ENCODE measurements at regions not wholly inside any gene's neighbourhood (a gene's known extent, or its start where the extent isn't known, plus 50 kb on each side); places are given as distances from the start of the nearest gene placed in this dataset.

DNA sequence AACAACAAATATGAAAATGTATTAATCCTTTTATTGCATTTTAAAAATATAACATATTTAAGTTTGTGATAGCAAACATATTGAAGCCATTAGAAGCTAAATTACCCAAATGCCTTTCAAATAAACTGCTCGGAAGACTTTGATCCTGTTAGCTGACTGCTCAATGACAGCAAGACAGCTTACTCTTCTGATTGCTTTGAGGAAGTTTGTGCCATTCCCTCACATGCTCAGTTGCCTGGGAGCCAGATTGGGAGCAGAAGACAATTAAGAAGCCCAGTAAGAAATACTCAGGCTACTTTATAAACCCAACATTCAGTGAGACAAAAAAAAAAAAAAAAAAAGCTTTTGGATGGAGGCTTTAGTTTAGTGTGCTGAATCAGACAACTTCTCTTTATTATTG is 407.1 kb upstream of the SOX11 start:
- intact Hi-C loops (cut with DNase I; ENCODE audit: low total_unique reads): no loop called here
- H3K9me3 ChIP-seq: no peaks in the 10 kb centered on the region
- no peak overlapping the region for H3K27ac ChIP-seq
- TF ChIP-seq, protein P1, sequence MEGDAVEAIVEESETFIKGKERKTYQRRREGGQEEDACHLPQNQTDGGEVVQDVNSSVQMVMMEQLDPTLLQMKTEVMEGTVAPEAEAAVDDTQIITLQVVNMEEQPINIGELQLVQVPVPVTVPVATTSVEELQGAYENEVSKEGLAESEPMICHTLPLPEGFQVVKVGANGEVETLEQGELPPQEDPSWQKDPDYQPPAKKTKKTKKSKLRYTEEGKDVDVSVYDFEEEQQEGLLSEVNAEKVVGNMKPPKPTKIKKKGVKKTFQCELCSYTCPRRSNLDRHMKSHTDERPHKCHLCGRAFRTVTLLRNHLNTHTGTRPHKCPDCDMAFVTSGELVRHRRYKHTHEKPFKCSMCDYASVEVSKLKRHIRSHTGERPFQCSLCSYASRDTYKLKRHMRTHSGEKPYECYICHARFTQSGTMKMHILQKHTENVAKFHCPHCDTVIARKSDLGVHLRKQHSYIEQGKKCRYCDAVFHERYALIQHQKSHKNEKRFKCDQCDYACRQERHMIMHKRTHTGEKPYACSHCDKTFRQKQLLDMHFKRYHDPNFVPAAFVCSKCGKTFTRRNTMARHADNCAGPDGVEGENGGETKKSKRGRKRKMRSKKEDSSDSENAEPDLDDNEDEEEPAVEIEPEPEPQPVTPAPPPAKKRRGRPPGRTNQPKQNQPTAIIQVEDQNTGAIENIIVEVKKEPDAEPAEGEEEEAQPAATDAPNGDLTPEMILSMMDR (IDR thresholded peaks at IDR 0.05): no peak
- no peak for DNase-seq
- H3K27me3 ChIP-seq: no peaks in the 10 kb centered on the region
- no peaks in the 10 kb centered on the region for H3K4me1 ChIP-seq
- H3K4me3 ChIP-seq: no peak overlapping the region
- no peaks in the 10 kb centered on the region for H3K36me3 ChIP-seq

DNA sequence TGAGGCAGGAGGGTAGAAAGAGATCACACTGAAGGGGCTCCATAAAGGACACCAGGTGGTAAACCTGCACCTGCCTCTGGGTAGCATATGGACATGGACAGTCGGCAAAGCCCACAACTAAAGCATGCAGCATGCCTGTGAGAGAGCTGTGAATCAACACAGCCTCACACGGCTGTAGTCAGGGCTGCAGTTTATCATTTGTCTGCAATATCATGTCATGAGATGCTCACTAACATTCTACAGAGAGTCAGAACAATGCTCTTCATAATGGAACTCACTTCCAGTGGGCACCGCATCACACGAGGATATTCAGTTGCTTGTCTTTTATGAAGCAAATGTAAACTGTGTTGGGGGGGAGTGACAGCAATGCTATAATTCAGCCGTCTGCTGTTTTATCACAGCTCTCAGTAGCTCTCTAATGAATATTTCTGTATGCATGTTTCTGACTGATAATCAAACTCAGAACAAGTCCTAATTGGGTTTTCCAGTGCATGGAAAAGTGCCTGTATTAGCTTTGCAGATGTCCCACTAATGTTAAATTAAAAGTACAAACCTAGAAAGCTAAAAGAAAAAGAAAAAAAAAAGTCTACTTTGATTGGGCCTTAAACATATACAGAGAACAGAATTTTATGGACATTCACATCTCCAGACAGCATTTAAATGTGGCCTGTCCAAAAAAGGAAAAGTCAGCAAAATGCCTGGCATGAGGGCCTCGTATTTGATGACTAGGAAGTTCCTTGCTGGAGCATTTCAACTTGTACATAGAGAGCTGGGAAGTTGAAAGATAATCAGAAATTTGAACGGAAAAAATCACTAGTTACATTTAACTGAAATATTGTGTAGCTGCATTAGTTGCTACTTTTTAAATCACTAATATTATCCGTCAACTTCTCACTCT is 406.1 kb upstream of the SOX11 start:
- TF ChIP-seq, protein P1 (IDR thresholded peaks at IDR 0.05): no peak
- H3K27me3 ChIP-seq: no peaks in the 10 kb centered on the region
- H3K27ac ChIP-seq: no peak overlapping the region
- no peak for DNase-seq
- H3K36me3 ChIP-seq: no peaks in the 10 kb centered on the region
- H3K4me1 ChIP-seq: no peaks in the 10 kb centered on the region
- intact Hi-C loops (cut with DNase I; ENCODE audit: low total_unique reads): no loop called here
- no peaks in the 10 kb centered on the region for H3K9me3 ChIP-seq
- H3K4me3 ChIP-seq: no peak overlapping the region

DNA sequence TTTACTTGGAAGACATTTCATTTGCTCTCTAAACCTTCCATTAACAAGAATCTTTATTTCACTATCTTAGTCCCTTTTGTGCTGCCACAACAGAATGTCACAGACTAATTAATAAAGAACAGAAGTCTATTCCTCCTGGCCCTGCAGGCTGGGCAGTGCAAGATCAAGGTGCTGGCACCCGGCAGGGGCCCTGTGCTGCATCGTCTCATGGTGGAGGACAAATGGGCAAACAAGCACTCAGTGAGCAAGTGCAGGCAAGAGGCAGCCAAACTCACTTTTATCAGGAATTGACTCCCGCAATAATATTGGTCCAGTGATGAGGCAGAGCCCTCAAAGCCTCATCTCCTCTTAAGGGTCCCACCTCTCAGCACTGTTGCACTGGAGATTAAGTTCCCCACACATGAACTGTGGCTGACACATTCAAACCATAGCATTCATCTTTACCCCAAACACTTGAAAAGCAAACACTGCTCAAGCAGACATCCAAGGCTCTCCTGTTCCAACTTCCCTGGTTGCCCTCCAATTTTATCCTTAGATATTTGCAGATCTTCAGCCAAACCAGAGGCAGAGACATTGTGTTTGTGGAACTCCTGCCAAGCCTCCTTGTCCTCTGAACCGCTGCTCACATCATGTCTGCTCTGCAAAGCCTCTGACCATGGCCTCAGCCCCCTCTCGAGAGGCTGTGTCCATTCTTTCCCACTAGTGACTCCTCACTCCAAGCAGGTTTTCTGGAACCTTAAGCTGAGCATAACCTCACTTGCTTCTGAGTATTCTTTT is 404.4 kb upstream of the SOX11 start:
- no peak for DNase-seq
- Histone ChIP-seq H3K9me3 (no peaks in the 10 kb centered on the region), H3K36me3 (no peaks in the 10 kb centered on the region), H3K27me3 (no peaks in the 10 kb centered on the region), H3K27ac (no peak overlapping the region), H3K4me1 (no peaks in the 10 kb centered on the region), H3K4me3 (no peak overlapping the region)
- TF ChIP-seq, protein P1 (IDR thresholded peaks at IDR 0.05): no peak
- intact Hi-C loops (cut with DNase I; ENCODE audit: low total_unique reads): no loop called here

DNA sequence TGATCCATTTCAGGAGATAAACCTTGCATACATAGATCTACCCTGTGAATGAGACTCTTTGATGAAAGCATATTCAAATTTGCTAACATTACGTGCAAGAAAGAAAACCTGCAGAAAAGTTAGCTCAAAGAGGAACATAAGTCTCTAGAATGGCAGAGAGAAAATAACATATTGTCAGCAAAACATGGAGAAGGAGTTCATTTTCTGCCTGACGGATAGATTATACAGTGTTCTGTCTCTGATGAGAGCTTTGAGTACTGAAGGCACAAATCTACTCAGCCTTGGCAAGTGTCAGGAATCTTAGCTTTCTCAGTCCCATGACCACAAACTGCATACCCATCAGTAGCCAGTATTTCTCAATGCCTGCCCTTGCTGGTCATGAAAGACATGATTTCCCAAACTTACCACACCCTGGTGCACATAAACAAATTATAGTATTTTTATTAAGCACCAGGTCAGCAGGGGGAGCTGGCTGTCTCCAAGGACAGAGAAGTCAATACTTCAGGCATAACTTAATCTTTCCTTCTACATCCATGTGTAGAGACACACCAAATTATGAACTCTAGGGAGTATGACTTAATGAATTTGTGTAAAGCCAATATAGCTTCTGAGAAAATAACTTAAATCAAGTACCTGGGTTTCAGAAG is 401.2 kb upstream of the SOX11 start:
- no peaks in the 10 kb centered on the region for H3K36me3 ChIP-seq
- TF ChIP-seq, protein P1 (IDR thresholded peaks at IDR 0.05): no peak
- H3K27ac ChIP-seq: no peak overlapping the region
- no peak overlapping the region for H3K4me3 ChIP-seq
- H3K9me3 ChIP-seq: no peaks in the 10 kb centered on the region
- H3K4me1 ChIP-seq: no peaks in the 10 kb centered on the region
- DNase-seq: no peak
- intact Hi-C loops (cut with DNase I; ENCODE audit: low total_unique reads): no loop called here
- H3K27me3 ChIP-seq: no peaks in the 10 kb centered on the region

DNA sequence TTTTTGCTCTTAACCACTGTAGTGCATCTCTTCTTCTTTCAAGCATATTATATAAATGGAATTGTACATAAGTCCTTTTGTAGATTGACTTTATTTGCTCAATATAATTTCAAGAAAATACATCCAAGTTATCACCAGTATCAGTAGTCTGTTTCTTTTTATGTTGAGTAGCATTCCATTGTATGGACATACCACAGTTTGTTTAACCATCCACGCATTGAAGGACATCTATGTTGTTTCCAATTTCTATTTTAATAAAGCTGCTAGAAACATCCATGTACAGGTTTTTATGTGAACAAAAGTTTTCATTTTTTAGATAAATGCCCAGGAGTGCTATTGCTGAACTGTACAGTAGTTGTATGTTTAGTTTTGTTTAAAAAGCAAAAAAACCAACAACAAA is 387.5 kb upstream of the SOX11 start:
- no peaks in the 10 kb centered on the region for H3K36me3 ChIP-seq
- H3K27me3 ChIP-seq: no peaks in the 10 kb centered on the region
- no peaks in the 10 kb centered on the region for H3K9me3 ChIP-seq
- H3K4me3 ChIP-seq: no peak overlapping the region
- H3K27ac ChIP-seq: no peak overlapping the region
- intact Hi-C loops (cut with DNase I; ENCODE audit: low total_unique reads): no loop called here
- TF ChIP-seq, protein P1 (IDR thresholded peaks at IDR 0.05): no peak
- no peak for DNase-seq
- H3K4me1 ChIP-seq: no peaks in the 10 kb centered on the region
